Hepatocyte (in vitro differentiated cells): ENCODE measurements at regions not wholly inside any gene's neighbourhood (a gene's known extent, or its start where the extent isn't known, plus 50 kb on each side); places are given as distances from the start of the nearest gene placed in this dataset.

Experiments
- CTCF ChIP-seq: fragments of 200-600 bp; sonication (generic); IDR thresholded peaks from 2 replicates; pipeline ENCODE4 v1.5.1; 2016; ENCODE audit warnings: antibody characterized with exemption, mild to moderate bottlenecking; ENCODE audit not compliant: poor library complexity
- EZH2 ChIP-seq: fragments of 200-600 bp; sonication (generic); IDR thresholded peaks from 2 replicates; pipeline ENCODE4 v1.6.1; 2016; ENCODE audit warnings: antibody characterized with exemption, mild to moderate bottlenecking, borderline replicate concordance
- EZH2phosphoT487 ChIP-seq: fragments of 200-600 bp; sonication (generic); IDR thresholded peaks from one replicate; pipeline ENCODE4 v1.6.1; 2018; ENCODE audit warnings: antibody characterized with exemption, mild to moderate bottlenecking, low read depth, moderate library complexity; ENCODE audit not compliant: unreplicated experiment, severe bottlenecking

GRCh38 chr10:36533861-36534260, 591.5 kb upstream of the ANKRD30A start:
- no peak for TF ChIP-seq EZH2
- no peak for TF ChIP-seq EZH2phosphoT487
- TF ChIP-seq CTCF: no peak
